Left ventricle myocardium inferior (tissue), 1 donor: ENCODE measurements at regions not wholly inside any gene's neighbourhood (a gene's known extent, or its start where the extent isn't known, plus 50 kb on each side); places are given as distances from the start of the nearest gene placed in this dataset.

Experiments used
- DNase-seq: peaks from one replicate; pipeline ENCODE4 v3.0.0-alpha.2; 2020
- H3K27ac ChIP-seq: fragments of 200-600 bp; replicated peaks from 2 replicates; pipeline ENCODE4 v1.8.0; 2021
- H3K27me3 ChIP-seq: fragments of 200-600 bp; 2 replicates; pipeline ENCODE4 v1.8.0; 2021; ENCODE audit warnings: low read depth
- H3K36me3 ChIP-seq: fragments of 200-600 bp; 2 replicates; pipeline ENCODE4 v1.8.0; 2021
- H3K4me1 ChIP-seq: fragments of 200-600 bp; 2 replicates; pipeline ENCODE4 v1.8.0; 2021
- H3K4me3 ChIP-seq: fragments of 200-600 bp; 2 replicates; pipeline ENCODE4 v1.8.0; 2021; ENCODE audit warnings: mild to moderate bottlenecking, moderate library complexity
- H3K9me3 ChIP-seq: fragments of 200-600 bp; replicated peaks from 2 replicates; pipeline ENCODE4 v1.8.0; 2021
- intact Hi-C: fragments of 100-400 bp; cut with micrococcal nuclease; formaldehyde crosslinking; loops from one replicate; pipeline ENCODE4 v1.11.0; 2022
- TF ChIP-seq, protein P1 (sequence below): fragments of 200-600 bp; IDR thresholded peaks from 2 replicates; pipeline ENCODE4 v1.8.0; 2021; ENCODE audit warnings: antibody characterized with exemption, mild to moderate bottlenecking, borderline replicate concordance
- donor health status: DM: no; HTN: yes; CAD: no; lungs with severe emphysema.

DNA sequence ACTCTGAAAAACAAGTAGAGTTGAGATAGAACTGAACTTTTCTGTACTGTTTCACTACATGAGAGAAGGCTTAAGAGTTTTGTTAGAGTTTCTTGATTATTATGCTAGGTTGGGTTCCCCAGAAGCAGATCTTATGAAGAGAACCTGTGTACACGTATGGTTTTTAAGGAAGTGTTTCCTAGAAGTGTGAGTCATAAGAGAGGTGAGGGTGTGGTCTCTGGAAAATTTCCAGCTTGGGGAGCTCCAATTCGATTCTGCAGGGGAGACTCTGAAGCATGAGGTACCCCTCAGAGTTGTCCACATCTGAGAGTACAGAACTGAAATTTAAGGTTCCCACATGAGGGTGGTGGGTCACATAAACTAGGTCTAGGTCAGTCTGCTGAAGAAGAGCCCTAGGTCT, 83.3 kb upstream of the MAP2 start:
- H3K4me1 ChIP-seq: no peaks in the 10 kb centered on the region
- TF ChIP-seq, protein P1, sequence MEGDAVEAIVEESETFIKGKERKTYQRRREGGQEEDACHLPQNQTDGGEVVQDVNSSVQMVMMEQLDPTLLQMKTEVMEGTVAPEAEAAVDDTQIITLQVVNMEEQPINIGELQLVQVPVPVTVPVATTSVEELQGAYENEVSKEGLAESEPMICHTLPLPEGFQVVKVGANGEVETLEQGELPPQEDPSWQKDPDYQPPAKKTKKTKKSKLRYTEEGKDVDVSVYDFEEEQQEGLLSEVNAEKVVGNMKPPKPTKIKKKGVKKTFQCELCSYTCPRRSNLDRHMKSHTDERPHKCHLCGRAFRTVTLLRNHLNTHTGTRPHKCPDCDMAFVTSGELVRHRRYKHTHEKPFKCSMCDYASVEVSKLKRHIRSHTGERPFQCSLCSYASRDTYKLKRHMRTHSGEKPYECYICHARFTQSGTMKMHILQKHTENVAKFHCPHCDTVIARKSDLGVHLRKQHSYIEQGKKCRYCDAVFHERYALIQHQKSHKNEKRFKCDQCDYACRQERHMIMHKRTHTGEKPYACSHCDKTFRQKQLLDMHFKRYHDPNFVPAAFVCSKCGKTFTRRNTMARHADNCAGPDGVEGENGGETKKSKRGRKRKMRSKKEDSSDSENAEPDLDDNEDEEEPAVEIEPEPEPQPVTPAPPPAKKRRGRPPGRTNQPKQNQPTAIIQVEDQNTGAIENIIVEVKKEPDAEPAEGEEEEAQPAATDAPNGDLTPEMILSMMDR: no peak
- intact Hi-C loops: no loop called here

DNA sequence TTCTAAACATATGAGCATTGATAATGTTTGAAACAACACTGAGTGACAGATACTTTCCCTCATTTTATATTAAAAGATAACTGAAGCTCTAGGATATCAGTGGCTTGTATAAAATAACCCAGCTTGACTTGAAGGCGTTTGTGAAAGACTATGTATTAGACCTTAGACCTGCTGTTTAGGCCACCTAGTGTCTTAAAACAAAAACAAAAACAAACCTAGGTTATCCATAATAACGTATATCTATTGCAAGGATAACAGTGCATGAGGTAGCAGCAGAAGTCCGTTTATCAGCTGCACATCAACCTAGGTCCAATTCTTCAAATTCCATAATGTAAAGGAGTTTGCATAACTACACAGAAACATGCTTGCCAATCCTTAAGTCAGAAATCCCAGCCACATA, 79.5 kb upstream of the MAP2 start:
- Histone ChIP-seq H3K9me3 (no peaks in the 10 kb centered on the region), H3K4me3 (no peak overlapping the region), H3K27ac (no peak overlapping the region), H3K4me1 (no peaks in the 10 kb centered on the region), H3K27me3 (peaks cover 3% of the 10 kb centered on the region), H3K36me3 (no peaks in the 10 kb centered on the region)
- no peak for DNase-seq
- intact Hi-C loops: no loop called here
- TF ChIP-seq, protein P1: no peak

More for the DNA sequence above, 83.3 kb upstream of the MAP2 start:
- H3K36me3 ChIP-seq: no peaks in the 10 kb centered on the region
- peaks cover 3% of the 10 kb centered on the region for H3K27me3 ChIP-seq
- H3K4me3 ChIP-seq: no peak overlapping the region
- H3K27ac ChIP-seq: no peak overlapping the region
- DNase-seq: no peak
- no peaks in the 10 kb centered on the region for H3K9me3 ChIP-seq

DNA sequence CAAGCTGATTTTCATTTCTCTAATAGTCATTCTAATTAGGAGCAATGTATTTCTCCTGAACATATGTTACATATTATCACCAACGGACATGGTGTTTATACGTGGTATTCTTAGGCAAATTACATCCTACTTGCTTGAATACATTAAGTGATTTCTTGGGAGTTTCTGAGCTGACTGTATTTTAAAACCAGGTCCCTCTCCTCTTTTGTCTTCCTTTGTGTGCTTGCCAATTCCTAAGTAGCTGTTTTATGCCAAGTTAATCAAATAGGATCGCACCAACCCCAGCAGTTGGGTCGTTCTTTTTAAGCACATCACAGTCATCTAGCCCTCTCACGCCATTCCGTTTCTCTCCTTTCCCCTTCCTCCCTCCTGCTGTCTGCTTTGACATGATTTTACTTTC, 75.4 kb upstream of the MAP2 start:
- Histone ChIP-seq H3K4me3 (no peak overlapping the region), H3K27me3 (no peaks in the 10 kb centered on the region), H3K4me1 (no peaks in the 10 kb centered on the region), H3K27ac (no peak overlapping the region), H3K36me3 (no peaks in the 10 kb centered on the region), H3K9me3 (no peaks in the 10 kb centered on the region)
- no peak for DNase-seq
- TF ChIP-seq, protein P1: no peak
- intact Hi-C loops: no loop called here

DNA sequence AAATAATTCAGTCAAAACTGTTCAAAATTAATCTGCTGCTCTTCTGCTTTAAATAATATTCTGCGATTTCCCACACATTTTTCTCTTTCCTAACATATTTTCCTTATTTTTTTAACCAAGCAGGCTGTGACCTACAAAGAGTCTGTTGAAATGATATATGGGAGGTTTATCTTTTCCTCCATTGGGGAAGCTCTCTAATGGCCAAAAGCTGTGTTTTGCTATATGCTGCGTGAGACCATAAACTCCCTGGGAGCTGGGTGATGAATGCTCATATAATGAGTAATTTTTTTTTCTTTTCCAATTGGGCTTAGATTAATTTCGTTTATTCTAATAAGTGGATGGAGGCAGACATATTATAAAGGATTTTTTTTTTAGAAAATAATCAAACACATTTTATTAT, 72.2 kb upstream of the MAP2 start:
- H3K27me3 ChIP-seq: no peaks in the 10 kb centered on the region
- DNase-seq: no peak
- no peaks in the 10 kb centered on the region for H3K9me3 ChIP-seq
- no peaks in the 10 kb centered on the region for H3K36me3 ChIP-seq
- TF ChIP-seq, protein P1: no peak
- H3K4me1 ChIP-seq: no peaks in the 10 kb centered on the region
- H3K27ac ChIP-seq: no peak overlapping the region
- intact Hi-C loops: no loop called here
- no peak overlapping the region for H3K4me3 ChIP-seq

DNA sequence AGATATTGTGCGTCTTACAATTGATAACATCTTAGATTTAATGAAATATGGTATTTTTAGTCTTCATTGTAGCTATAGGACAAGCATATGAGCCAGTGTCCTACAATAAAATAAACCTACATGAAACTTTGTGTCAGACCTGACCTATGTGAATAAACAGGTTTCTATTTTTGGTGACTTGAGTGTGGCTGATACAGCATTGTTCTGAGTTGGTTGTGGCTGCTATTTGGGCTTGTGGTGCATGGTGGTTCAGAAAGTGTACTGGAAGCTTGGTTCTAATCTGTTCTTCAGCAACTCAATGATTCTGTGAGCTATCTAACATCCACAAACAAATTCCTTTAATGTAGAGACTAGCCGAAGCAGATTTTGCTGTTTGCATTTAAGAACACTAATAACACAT, 64.9 kb upstream of the MAP2 start:
- H3K27ac ChIP-seq: no peak overlapping the region
- no peaks in the 10 kb centered on the region for H3K27me3 ChIP-seq
- H3K4me3 ChIP-seq: no peak overlapping the region
- H3K36me3 ChIP-seq: no peaks in the 10 kb centered on the region
- intact Hi-C loops: no loop called here
- no peak for DNase-seq
- H3K9me3 ChIP-seq: no peaks in the 10 kb centered on the region
- H3K4me1 ChIP-seq: no peaks in the 10 kb centered on the region
- TF ChIP-seq, protein P1: no peak
